Anterior cingulate cortex (tissue), 58 donors: ENCODE measurements at regions not wholly inside any gene's neighbourhood (a gene's known extent, or its start where the extent isn't known, plus 50 kb on each side); places are given as distances from the start of the nearest gene placed in this dataset.

ENCODE experiments used
- DNase-seq, 58 donors: peaks; one replicate each; lab custom pipeline; 2025; lab: John Stamatoyannopoulos, UW

DNA sequence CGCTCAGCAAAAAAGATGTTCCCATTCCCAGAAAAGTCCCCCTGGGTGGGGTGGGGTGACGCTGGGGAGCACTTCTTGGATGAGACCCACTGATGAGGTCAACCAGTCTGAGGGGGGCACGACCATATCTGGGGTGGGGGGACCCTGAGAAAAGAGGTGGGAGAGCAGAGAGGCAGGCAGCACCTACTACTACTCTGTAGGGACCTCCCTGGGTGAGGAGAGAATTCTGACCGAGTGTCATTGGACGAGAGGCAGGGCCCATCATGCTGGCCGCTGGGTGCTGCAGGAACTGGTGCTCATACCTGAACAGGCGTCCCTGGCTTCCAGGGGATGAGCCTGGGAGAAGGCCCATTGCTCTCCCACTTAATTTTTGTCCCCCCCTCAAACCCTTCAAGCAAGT is 158.8 kb downstream of the KLF13 start:
- DNase-seq, result no peak

DNA sequence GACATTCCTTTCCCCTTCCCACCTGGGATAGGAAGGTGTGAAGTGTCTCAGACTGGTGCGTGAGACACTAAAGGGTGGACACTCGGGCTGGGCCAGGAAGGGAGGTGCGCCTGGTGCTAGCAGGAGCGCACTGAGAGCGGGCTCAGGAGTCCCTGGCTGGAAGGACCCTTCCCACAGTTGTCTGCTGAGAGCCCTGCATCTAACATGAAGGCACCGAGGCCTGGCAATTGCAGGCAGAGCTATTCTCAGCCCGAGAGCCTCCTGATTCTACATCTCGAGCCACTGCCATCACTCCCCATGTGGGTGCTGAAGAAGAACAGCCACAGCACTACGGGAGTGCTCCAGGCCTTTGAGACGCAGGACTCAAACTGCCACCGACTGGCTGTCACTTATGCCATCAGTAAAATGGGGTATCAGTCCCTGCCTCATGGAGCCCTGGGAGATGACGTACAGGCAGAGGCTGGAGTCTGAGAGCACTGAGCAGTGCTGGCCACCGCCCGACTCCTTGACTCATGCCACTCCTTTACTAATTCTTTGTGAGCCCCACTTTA is 159.4 kb downstream of the KLF13 start:
- DNase-seq, result peak in 1 of 58 donors; percentile 38

DNA sequence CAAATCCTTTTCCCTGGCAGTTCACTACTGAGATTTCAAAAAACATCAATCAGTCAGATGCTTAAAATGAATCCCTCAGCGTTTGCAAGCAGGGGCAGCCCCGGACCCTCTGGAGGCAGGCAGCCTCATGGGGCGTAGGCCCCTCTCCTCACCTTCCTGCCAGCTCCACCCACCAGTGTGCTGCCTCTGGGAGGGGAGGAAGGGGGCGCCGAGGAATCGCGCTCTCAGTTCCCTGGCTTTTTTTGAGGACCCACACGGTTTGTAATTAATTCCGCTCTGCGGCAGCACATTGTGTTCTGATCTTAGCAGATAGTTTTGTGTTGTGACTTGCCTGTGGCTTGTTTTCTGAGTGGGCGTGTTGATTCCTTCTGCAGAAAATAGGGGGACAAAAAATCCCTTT is 159.9 kb downstream of the KLF13 start:
- DNase-seq, result peak in 2 of 58 donors; percentile 22 to 28

DNA sequence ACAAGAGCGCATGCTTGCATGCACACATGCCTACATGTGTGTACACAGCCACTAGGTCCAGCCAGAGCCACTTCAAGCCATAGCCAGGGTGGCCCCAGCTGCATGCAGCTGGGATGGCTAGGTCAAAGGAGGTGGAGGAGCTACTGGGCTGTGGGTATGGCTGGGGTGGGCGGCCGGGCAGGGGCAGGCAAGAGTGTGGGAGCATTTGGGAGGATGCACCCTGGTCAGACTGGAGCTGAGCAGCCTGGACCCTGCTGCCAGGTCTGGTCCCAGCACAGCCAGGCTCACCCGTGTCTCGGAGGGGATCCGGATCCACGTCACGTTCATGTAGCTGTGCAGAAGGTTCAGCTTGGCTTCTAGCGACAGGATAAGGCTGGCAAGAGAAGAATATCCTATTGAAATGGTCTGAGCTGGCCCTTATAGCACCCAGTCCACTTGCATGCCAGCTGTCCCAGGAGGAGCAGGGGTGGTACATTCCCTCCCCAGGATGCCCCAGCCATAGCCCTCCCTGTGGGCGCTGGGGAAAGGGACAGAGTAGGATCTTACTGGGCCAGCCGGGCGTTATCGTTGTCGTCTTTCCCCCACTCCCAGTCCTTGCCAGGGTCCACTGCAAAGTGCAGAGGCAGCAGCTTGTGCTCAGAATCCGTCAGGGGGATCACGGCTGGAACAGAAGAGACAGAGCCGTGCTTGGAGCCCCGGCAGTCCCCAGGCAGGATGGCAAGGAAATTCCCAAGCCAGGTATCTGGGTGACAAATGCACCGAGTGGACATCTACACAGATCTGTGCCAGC is 160.5 kb downstream of the KLF13 start:
- DNase-seq, result no peak

DNA sequence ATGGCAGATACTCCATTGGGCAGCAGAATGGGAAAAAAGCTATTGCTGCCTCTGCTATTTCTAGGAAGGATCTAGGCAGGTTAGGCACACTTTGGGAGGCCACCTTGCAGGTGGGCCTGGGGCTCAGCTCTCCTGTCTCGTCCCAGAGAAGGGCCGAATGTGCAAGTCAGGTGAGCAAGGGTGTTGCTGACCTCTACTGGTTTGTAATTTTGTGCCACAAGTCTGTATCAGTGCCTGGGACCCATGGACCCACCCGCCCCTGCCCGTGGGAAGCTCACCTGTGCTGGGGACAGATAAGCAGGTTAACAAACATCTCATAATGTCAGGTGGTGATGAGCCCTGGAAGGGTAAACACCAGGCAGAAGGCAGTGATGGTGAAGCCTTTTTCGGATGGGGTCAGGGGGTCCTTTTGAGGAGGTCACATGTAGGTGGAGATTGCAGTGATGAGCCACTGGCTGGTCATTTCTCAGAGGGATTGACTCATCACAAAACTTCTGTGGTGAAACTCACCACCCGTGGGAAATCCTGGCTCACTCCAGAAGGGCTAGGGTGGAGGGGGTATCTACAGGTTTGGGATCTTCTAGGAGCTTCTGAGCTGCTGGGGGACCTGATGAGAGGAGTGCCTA is 161.3 kb downstream of the KLF13 start:
- DNase-seq, result no peak

DNA sequence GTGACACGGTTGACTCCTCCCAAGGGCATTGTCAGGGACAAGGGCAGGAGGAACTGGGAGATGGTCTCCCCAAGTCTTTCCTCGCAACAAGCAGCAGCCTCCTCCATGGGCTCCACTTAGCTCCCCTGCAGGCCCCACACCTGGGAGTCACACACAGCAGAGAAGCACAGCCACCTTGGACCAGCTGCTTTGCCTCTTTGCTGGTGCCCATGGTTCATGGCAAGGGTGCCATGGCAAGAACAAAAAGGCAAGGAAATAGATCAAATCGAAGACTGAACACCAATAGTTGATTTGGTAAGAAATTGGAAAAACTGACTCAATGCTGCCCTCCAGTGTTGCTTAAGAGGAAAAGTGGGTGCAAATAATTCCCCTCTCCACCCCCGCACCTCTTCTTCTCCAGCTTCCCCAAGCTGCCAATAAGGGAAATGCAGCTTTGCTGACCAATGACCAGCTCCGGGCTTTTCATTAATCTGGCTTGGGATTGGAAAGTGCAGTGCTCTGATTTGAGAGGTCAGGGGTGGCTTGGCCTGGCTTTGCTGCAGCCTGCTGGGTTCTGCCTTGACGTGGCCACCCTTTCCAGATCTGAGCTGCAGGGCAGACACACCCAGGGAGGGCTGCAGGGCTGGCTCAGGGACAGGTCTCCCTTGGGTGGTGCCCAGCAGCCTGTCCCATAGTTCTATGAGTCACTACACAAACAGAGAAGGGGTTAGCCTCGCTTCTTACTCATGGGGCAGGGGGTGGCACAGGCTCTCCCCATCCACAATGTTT is 162.0 kb downstream of the KLF13 start:
- DNase-seq, result peak in 31 of 58 donors; percentile 15 to 72 (median 37)

DNA sequence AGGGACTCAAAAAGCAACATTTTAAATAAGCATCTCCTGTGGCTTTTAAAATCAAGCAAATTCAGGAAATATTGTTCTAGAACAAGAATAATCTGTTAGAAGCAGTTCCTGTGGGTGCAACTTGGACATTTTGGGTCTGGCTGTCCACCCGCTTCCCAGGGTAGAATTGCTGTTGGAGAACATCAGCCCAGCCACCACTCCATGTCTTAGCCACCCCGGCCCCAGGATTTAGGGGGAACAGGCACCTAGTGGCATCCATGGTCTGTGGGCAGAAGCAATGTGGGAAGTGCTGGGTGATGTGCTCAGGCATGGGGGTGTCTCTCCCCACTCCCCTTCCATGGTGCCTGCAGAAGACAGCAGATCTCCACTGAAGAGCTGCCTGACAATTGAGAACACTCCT is 162.6 kb downstream of the KLF13 start:
- DNase-seq, result no peak

DNA sequence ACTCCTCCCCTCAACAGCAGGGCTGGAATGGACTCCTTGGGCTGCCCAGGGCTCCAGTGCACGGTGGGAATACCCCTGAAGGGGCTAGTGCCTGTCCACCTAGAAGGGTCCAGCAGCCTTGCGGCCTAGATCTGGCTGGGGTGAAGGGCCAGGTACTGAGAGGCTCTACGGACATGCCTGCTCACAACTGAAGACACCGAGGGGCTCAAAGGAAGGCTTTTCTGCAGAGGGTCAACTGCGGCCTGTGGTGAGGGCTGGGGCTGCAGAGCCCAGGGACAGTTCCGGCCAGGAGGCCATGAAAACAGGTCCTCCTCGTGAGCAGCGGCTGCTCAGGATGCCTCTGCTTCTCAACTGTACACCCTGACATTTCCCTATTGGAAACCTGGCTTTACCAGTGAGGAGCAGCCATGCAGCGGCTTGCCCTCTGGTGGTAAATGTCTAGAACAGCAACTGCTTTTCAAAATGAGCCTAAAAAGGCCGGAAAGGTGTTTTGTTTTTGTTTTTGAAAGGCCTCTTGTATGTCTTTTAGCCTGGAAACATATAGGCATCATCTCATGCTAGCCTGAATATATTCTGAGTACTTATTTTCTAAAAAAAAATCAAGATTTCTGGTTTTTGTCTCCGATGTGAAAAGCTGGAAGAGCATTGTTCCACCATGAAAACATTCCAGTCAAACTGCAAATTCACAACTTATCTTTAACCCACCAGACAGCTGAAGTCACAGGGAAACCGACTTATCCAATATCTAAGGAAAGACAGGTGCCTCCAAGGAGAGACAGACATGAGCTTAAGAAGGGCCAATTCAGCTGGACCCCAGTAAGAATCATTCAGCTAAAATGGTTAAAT is 163.4 kb downstream of the KLF13 start:
- peak in 6 of 58 donors; percentile 17 to 58 (median 30) for DNase-seq

DNA sequence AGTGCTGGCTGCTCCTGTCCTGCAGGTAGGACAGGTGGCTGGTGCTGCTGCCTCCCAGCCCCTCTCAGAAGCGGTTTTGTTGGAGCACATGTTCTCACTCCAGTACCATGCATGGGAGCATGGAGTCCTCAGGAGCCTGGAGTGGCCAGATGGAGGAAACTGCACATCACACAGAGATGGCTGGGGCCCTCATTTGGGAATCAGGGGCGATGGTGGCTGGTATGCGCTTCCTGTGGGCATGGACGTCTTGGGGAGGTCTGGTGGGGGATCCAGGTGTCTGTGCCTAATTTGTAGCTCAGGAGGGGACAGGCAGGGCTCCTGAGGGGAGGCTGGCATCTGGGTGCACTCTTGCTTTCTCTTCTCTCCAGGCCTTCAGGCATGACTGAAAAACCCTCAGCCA is 168.2 kb downstream of the KLF13 start:
- DNase-seq, result no peak

DNA sequence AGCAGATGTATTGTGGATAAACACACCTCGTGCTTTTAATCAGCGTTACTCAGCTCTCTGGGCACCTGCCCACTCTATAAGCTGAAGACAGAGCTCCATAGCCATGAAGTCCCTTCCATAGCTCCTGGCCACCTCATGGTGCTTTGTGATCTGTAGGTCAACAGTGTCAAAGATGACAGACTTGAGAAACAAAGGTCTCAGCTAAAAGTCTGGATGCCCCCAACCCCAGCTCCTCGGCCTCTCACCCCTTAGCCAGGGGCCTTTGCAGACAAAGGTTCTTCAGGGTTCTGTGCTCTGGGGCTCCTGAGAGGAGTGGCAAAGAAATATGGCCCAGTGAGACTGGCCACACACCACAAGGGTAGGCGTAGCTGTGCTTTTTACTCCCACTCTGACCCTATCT is 168.6 kb downstream of the KLF13 start:
- DNase-seq, result no peak

DNA sequence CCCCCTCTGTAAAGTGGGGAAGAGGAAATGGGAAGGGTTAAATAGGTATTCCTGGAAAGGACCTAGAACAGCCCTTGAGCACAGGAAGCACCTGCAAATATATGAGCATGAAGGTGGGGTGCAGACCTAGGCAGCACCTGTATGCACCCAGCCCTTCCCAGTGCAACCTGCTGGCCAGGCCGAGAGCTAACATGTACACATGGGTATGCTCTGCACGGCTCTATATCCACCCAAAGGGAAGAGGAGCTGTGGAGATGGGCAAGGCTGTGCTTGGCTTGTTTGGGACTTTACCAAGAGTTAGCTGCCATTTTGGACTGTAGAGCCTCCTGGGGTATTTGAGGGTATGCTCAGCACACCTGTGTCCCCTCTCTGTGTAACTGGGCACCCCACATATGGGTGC is 171.2 kb downstream of the KLF13 start:
- no peak for DNase-seq

DNA sequence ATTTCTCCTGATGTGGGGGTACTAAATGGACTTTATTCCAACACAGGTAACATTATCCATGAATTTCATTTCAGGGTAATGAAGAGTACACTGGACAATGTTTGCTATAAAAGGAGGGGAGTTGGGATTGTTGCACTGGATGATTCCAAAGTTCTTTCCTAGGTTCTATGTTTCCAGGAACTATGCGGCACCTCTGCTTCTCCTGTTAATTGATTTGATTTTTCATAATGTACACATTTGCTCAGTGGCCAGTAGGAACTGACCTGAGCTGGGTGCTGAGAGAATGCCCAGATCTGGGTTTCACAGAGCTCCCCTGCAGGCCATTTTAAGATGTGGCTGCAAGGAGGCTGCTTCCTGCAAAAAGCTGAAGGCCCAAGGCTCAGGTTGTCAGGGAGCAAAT is 171.7 kb downstream of the KLF13 start:
- DNase-seq, result no peak

DNA sequence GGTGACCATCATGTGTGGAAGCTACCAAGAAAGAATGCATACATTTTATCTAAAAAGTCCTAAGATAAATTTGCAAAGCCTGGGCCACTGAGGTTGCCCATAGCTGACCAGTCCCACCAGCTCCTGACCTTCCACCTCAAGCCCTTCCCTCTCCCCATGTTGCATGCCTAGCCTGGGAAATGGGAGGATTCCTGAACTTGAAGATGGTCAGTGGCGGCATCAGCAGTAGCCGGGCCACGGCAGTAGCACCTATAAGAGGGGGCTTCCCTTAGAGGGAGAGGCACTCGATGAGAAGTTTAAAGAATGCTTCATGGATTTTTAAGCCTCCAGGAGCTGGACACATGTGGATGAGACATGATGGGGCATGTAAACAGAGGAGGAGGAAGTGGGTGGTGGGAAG is 172.1 kb downstream of the KLF13 start:
- DNase-seq, result no peak

DNA sequence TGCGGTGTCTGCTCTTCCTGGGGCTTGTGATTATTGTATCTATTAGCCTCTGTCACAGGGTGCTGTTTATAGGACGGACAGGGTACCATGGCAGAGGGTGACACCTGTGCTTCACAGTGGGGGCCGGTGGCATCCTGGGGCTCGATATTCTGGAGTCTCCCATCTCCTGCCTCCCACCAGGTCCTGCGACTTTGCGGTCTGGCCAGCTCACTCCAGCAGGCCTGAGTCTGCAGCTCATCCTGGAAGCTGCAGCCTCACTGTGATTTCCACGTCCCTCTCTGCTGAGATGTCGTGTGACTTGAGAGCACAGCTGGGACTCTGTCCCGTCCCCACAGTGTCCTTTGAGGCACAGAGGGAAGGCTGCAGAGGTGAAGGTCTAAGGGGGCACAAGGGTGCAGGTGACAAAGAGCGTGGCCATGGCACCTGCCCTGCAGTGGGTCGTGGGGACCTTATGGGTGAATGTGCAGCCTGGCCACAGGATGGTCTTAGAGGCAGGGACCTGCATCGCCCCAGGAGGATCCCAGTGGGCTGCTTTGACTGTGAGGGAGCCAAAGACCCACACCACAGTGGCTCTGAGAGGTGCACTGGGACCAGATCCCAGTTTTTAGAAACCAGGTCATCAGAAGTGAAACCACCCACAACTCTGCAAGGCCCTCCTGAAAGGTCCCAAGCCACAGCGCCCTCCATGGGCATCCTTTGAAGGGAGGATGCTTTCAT is 172.8 kb downstream of the KLF13 start:
- DNase-seq, result no peak

DNA sequence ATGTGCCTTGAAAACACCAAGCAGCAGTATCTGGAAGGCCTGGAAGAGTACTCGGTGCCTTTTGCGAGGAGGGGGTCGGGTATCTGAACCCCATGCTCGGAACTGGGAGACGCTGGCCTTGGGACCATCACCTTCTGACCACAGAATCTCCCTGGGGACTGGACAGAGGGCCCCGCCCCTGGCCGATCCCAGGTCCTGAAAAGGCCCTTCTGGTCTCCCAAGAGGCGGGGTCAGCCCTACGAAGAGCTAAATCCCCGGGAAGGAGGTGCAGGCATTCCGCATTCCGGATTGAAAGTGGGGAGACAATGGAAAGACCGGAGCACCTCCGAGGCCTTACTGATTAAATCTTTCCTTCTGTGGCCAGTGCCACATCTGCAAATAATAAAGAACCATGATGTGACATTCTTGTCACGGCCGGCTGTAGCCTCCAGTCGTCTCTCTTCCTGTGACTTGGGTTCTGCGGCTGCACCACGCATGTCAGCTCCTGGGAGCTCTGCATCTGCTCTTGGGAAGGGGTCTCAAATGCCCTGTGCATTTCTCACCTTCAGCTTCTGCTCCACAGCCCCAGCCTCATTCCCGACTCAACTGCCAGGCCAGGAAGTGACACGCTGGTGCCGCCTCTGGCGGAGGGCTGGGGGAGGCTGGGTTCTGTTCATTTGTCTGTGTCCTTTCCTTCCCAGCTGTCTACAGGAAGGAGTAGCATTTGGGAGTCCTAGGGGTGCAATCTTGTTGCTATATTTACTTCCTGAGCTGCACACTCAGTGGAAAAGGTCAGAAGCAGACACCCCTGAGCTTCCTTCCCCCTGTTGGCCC is 173.5 kb downstream of the KLF13 start:
- no peak for DNase-seq

DNA sequence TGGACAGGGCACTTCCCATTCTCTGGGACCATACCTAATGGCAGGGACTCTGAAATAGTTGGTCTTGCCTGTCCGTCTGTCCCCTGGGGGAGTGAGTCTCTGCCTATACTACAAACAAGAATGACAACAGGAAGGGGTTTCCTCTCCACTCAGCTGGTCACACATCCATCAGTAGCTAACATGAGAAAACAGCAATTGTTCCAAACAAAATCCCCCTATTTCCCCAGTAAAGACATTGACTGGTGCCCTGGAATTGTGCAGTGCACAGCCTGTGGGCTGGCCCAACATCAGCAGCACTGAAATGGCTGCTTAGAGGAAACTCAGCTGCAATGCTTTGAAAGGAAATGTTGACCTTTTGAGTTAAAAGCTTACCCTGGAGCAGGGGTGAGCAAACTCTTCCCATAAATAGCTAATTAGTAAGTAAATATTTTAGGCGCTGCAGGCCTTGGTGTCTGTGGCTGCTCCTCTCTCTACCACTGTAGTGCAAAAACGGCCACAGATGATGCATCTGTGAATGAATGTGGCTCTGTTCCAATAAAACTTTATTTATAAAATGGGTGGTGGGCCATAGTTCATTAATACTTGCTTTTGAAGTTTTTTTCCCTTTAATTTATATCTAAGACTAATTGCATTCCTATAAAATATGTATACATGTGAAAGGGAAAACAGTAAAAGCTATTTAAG is 174.3 kb downstream of the KLF13 start:
- no peak for DNase-seq

DNA sequence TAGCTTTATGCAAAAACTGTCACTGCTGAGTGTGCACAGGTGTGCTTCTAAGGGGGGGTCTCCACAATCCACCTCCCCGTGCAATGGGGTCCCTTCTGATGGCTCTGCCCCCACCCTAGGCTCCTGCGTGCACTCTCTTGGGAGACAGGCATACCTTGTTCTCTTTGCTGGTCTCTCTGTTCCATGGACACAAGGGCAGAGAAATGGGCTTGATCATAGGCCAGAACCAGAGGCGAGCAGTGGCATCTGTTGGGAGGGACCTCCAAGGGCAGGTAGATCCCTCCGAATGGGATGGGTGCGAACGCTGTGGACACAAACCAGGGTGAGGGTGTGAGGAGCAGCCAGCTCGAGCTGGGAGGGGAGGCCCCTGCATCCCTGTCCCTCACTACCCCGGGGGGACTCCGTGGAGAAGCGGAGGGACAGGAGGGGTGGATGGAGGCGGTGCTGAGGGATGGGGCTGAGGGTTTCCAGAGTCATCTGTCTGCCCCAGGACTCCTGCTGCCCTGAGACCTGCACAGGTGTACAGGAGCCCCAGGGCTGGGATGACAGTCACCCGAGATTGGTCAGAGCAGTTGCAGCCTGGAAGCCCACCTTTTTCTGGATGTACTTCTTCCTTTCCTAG is 175.0 kb downstream of the KLF13 start:
- no peak for DNase-seq
